Adrenal gland (tissue), 5 donors: ENCODE measurements at regions not wholly inside any gene's neighbourhood (a gene's known extent, or its start where the extent isn't known, plus 50 kb on each side); places are given as distances from the start of the nearest gene placed in this dataset.

Source experiments
- CTCF ChIP-seq, 6 experiments: fragments of 450-650 bp in 4 of 6; fragments of 200-600 bp in 2 of 6; sonication (generic) in 1 of 6; IDR thresholded peaks; 1 replicate in 5 of 6; 2 replicates in 1 of 6; pipeline versions ENCODE4 v1.5.1 to v1.8.0; 2016 to 2021; ENCODE audit warnings: antibody characterized with exemption in 6 of 6, mild to moderate bottlenecking in 2 of 6, moderate library complexity in 1 of 6
- POLR2A ChIP-seq, 2 donors: fragments of 450-650 bp; IDR thresholded peaks; one replicate each; pipeline ENCODE4 v1.6.1; 2017; ENCODE audit warnings: antibody characterized with exemption in 2 of 2, mild to moderate bottlenecking in 2 of 2, moderate library complexity in 1 of 2
- donor health status: DM: no; HTN: no; CAD: no.

- TF ChIP-seq CTCF (IDR thresholded peaks at IDR 0.05), result no peak
- no peak for TF ChIP-seq POLR2A (IDR thresholded peaks at IDR 0.05)
These were observed 703.1 kb downstream of the RFPL4B start for GRCh38 chr6:113050010-113050858.
